Muscle of leg (tissue), 3 donors: ENCODE measurements at regions not wholly inside any gene's neighbourhood (a gene's known extent, or its start where the extent isn't known, plus 50 kb on each side); places are given as distances from the start of the nearest gene placed in this dataset.
"Not testable (repeated sequence)": the region's sequence is repeated elsewhere in the genome, so short reads cannot be mapped to it uniquely, and the experiment has no call there.

Source experiments
- DNase-seq: peaks from one replicate; pipeline ENCODE4 v3.0.0; 2013
- H3K27ac ChIP-seq: one replicate; pipeline ENCODE4 v1.5.1; 2013; ENCODE audit warnings: mild to moderate bottlenecking, low read length, control low read depth
- H3K27me3 ChIP-seq: one replicate; pipeline ENCODE4 v1.6.1; 2013; ENCODE audit warnings: low read length; ENCODE audit not compliant: control insufficient read depth, insufficient read depth
- H3K36me3 ChIP-seq: one replicate; pipeline ENCODE4 v1.6.1; 2013; ENCODE audit warnings: low read length; ENCODE audit not compliant: control insufficient read depth, insufficient read depth
- H3K4me1 ChIP-seq: one replicate; pipeline ENCODE4 v1.6.1; 2013; ENCODE audit warnings: low read length; ENCODE audit not compliant: control insufficient read depth, insufficient read depth
- H3K4me3 ChIP-seq: one replicate; pipeline ENCODE4 v1.5.1; 2013; ENCODE audit warnings: low read length, control low read depth
- H3K9me3 ChIP-seq: replicated peaks from 2 replicates; pipeline ENCODE4 v1.6.1; 2013; ENCODE audit warnings: low read depth, low read length; ENCODE audit not compliant: control insufficient read depth
- WGBS: methylation state at CpG from one replicate; pipeline ENCODE4 v1.1.5; 2013; ENCODE audit warnings: missing lambda C conversion rate; ENCODE audit not compliant: insufficient coverage; 5-methylcytosine and 5-hydroxymethylcytosine counted together

DNA sequence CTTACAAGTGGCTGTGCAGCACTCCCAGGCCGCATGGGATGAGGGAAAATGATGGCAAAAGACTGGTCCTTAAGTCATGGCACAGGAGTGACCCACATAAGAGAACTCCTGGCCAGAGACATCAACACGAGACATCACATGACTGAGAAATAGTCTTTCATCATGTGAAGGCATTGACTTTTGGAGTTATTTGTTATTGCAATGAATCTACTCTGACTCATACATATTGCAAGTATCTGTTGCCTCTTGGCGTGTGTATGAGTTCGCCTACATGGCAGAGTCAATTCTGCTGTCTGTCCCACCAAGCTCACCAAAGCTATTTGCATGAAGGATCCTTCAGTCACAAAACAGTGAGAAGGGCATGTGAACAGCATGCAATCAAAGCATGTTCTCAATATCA is 59.7 kb upstream of the HABP2 start:
- H3K4me1 ChIP-seq = peaks cover 54% of the 10 kb centered on the region
- no CpG with 5 or more reads among the region's 4 CpGs for WGBS
- H3K9me3 ChIP-seq = no peaks in the 10 kb centered on the region
- no peak overlapping the region for H3K4me3 ChIP-seq
- H3K36me3 ChIP-seq = no peaks in the 10 kb centered on the region
- H3K27ac ChIP-seq = peak overlapping the region; percentile 93
- DNase-seq = no peak
- H3K27me3 ChIP-seq = no peaks in the 10 kb centered on the region

DNA sequence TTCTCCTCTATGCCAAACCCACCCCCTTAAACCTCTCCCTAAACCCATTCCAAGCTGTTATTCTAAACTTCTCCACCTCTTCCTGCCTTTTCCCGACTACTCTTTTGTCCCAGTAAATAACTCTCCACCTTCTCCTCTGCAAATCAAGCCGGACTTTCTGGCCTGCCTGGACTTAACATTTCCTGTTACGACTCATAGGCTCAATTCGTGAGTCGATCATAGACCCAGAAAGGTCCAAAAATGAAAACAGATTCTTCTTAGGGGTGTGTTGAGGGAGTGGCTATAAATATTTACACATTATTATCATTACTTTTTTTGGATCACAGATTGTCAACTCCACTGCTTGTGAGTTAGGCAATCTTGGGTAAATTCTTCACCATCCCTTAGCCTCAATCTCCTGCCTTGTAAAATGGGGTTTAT is 59.0 kb upstream of the HABP2 start:
- Histone ChIP-seq H3K27ac (peak overlapping the region; percentile 93), H3K4me1 (peaks cover 59% of the 10 kb centered on the region), H3K9me3 (no peaks in the 10 kb centered on the region), H3K27me3 (no peaks in the 10 kb centered on the region), H3K36me3 (no peaks in the 10 kb centered on the region), H3K4me3 (no peak overlapping the region)
- WGBS = 0% methylated on average over 2 of the region's 5 CpGs
- DNase-seq = peak; percentile 95

- Histone ChIP-seq H3K27me3 (no peaks in the 10 kb centered on the region), H3K4me3 (no peak overlapping the region), H3K27ac (peak overlapping the region; percentile 93), H3K4me1 (peaks cover 65% of the 10 kb centered on the region), H3K9me3 (no peaks in the 10 kb centered on the region), H3K36me3 (no peaks in the 10 kb centered on the region)
- 48% methylated on average over 3 of the region's 7 CpGs for WGBS
- DNase-seq = no peak
These were observed 58.1 kb upstream of the HABP2 start for GRCh38 chr10:113494761-113495160.

DNA sequence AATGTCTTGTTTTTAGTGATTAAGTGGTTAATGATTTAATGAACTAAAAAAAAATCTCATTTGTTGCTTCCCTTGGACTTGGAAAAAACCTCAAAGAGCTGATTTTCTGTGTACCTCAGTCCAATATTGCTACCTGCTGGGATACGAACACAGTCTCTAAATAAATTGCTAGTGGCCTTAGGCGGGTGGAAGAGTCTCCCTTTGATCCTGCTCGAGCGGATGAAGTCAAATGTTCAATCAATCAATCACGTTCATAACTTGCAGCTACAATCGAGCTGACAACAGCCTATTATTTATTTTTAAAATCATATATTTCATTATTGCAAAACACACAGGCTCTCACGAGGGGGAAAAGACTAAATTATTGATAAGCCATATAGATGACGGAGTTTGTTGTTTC is 57.3 kb upstream of the HABP2 start:
- no peak for DNase-seq
- Histone ChIP-seq H3K36me3 (no peaks in the 10 kb centered on the region), H3K4me3 (no peak overlapping the region), H3K27ac (peak overlapping the region; percentile 93), H3K4me1 (peaks cover 71% of the 10 kb centered on the region), H3K9me3 (no peaks in the 10 kb centered on the region), H3K27me3 (no peaks in the 10 kb centered on the region)
- 57% methylated on average over 1 of the region's 8 CpGs for WGBS

GRCh38 chr10:113496111-113497109 is 56.4 kb upstream of the HABP2 start:
- WGBS = 13% methylated on average over 7 of the region's 20 CpGs
- peak; percentile 97 for DNase-seq
- H3K27ac ChIP-seq = peak overlapping the region; percentile 94

GRCh38 chr10:113497198-113497597 is 55.7 kb upstream of the HABP2 start:
- Histone ChIP-seq H3K4me3 (no peak overlapping the region), H3K27ac (peak overlapping the region; percentile 94)

More at GRCh38 chr10:113496111-113497109, 56.4 kb upstream of the HABP2 start:
- H3K27me3 ChIP-seq = no peaks in the 10 kb centered on the region
- H3K4me3 ChIP-seq = no peak overlapping the region
- H3K4me1 ChIP-seq = peaks cover 69% of the 10 kb centered on the region
- H3K36me3 ChIP-seq = no peaks in the 10 kb centered on the region
- H3K9me3 ChIP-seq = no peaks in the 10 kb centered on the region

DNA sequence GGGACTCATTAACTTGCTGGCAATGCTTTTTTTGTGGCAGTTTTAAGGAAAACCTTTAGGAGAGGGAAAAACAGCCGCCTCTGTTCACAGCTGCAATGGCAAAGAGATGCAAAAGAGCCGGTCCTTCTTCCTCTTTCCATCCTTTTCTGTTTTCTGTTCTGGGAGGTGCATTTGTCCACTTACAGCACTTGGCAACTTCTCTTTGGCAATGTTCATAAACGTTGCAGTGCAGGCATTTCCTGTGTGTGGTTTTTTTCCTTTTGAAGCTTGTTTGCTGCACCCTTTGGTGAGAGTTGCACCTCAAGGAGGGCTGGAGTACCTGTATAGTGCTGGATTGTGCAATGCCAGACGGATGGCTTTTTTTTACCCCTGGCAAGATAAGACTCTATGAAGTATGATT is 53.9 kb upstream of the HABP2 start:
- Histone ChIP-seq H3K9me3 (peaks cover 2% of the 10 kb centered on the region), H3K4me3 (no peak overlapping the region), H3K4me1 (peaks cover 53% of the 10 kb centered on the region), H3K27me3 (no peaks in the 10 kb centered on the region), H3K27ac (peak overlapping the region; percentile 85), H3K36me3 (no peaks in the 10 kb centered on the region)
- 20% methylated on average over 1 of the region's 4 CpGs for WGBS
- peak; percentile 95 for DNase-seq

More at GRCh38 chr10:113497198-113497597, 55.7 kb upstream of the HABP2 start:
- peaks cover 2% of the 10 kb centered on the region for H3K9me3 ChIP-seq
- peaks cover 67% of the 10 kb centered on the region for H3K4me1 ChIP-seq
- WGBS = no CpG with 5 or more reads among the region's 8 CpGs
- DNase-seq = no peak
- no peaks in the 10 kb centered on the region for H3K36me3 ChIP-seq
- H3K27me3 ChIP-seq = no peaks in the 10 kb centered on the region

DNA sequence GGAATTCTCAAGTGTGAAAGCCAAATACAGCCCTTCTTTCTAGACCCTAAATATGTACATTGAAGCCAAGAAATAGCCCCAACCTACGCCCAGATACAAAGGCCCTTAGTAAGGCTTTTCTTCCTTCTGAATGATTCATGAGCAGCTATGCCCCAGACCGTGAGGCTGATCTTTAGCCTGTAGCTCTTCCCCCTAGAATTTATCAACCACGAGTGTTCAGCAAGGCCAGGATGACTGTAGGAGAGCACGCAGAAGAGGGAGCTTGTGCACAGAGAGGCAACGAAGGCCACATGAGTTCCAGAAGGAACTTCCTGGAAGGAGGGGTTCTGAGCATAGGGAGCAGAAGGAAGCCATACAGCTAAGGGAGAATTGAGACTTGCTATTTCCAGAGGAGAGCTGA is 53.0 kb upstream of the HABP2 start:
- DNase-seq = no peak
- no peaks in the 10 kb centered on the region for H3K36me3 ChIP-seq
- whole genome bisulfite sequencing = 55% methylated on average over 4 of the region's 5 CpGs
- peaks cover 45% of the 10 kb centered on the region for H3K4me1 ChIP-seq
- H3K27me3 ChIP-seq = peaks cover 3% of the 10 kb centered on the region
- H3K4me3 ChIP-seq = no peak overlapping the region
- H3K9me3 ChIP-seq = peaks cover 2% of the 10 kb centered on the region
- peak overlapping the region; percentile 85 for H3K27ac ChIP-seq

- WGBS = 80% methylated on average over 2 of the region's 6 CpGs
- DNase-seq, H3K9me3 ChIP-seq, H3K27ac ChIP-seq, H3K4me3 ChIP-seq, H3K27me3 ChIP-seq, H3K36me3 ChIP-seq: not testable (repeated sequence)
- H3K4me1 ChIP-seq = peaks cover 34% of the 10 kb centered on the region
These were observed 51.8 kb upstream of the HABP2 start for GRCh38 chr10:113501031-113501430.
